Lower leg skin (tissue), 3 donors: ENCODE measurements at regions not wholly inside any gene's neighbourhood (a gene's known extent, or its start where the extent isn't known, plus 50 kb on each side); places are given as distances from the start of the nearest gene placed in this dataset.

Experiments
- POLR2A ChIP-seq, 2 donors: fragments of 450-650 bp; IDR thresholded peaks; one replicate each; pipeline ENCODE4 v1.6.1; 2016 to 2017; ENCODE audit warnings: antibody characterized with exemption in 2 of 2, mild to moderate bottlenecking in 1 of 2, moderate library complexity in 1 of 2
- TF ChIP-seq, protein P1 (sequence below), 3 donors: fragments of 450-650 bp; IDR thresholded peaks; one replicate each; pipeline ENCODE4 v1.5.1; 2016; ENCODE audit warnings: antibody characterized with exemption in 3 of 3, mild to moderate bottlenecking in 3 of 3, moderate library complexity in 2 of 3

DNA sequence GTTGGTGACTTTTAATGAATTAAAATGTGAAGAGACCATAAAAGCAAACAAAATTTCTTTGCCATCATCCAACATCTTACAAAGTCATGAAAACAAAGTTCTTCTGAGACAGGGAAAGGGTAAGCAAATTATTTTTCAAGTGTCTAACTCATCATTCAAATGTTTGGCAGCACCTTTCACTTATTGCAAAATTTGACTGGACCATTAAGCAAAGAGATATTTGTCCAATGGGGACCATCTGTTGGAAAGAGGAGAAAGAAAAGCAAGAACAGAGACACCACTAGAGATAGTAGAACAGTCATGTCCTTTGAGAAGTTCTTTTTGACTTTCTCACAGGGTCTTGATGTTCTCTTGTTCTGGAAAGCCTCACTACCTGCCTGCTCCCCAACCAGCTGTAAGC lies 330.1 kb downstream of the PAPSS1 start:
- TF ChIP-seq, protein P1, sequence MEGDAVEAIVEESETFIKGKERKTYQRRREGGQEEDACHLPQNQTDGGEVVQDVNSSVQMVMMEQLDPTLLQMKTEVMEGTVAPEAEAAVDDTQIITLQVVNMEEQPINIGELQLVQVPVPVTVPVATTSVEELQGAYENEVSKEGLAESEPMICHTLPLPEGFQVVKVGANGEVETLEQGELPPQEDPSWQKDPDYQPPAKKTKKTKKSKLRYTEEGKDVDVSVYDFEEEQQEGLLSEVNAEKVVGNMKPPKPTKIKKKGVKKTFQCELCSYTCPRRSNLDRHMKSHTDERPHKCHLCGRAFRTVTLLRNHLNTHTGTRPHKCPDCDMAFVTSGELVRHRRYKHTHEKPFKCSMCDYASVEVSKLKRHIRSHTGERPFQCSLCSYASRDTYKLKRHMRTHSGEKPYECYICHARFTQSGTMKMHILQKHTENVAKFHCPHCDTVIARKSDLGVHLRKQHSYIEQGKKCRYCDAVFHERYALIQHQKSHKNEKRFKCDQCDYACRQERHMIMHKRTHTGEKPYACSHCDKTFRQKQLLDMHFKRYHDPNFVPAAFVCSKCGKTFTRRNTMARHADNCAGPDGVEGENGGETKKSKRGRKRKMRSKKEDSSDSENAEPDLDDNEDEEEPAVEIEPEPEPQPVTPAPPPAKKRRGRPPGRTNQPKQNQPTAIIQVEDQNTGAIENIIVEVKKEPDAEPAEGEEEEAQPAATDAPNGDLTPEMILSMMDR (IDR thresholded peaks at IDR 0.05) = no peak
- no peak for TF ChIP-seq POLR2A (IDR thresholded peaks at IDR 0.05)
